Liver (tissue), 7 donors: ENCODE measurements at regions not wholly inside any gene's neighbourhood (a gene's known extent, or its start where the extent isn't known, plus 50 kb on each side); places are given as distances from the start of the nearest gene placed in this dataset.
"Not testable (repeated sequence)": the region's sequence is repeated elsewhere in the genome, so short reads cannot be mapped to it uniquely, and the experiment has no call there.

Experiments used
- DNase-seq: peaks from one replicate; pipeline ENCODE4 v3.0.0-alpha.2; 2017; ENCODE audit warnings: low spot score
- H3K27ac ChIP-seq, 2 donors: one replicate each; pipeline ENCODE4 v1.7.0; 2013; ENCODE audit warnings: inconsistent platforms in 2 of 2, low read length in 2 of 2, control low read depth in 1 of 2, low read depth in 1 of 2, mild to moderate bottlenecking in 1 of 2
- H3K27me3 ChIP-seq, 4 donors: one replicate each; pipeline versions ENCODE4 v1.6.1 to v1.7.0; 2013; ENCODE audit warnings: low read length in 3 of 4, inconsistent platforms in 1 of 4, mild to moderate bottlenecking in 1 of 4, moderate library complexity in 1 of 4; ENCODE audit not compliant: control insufficient read depth in 4 of 4, insufficient read depth in 4 of 4
- H3K36me3 ChIP-seq, 4 donors: one replicate each; pipeline versions ENCODE4 v1.6.1 to v1.7.0; 2013; ENCODE audit warnings: low read length in 3 of 4, mild to moderate bottlenecking in 3 of 4, low read depth in 1 of 4, moderate library complexity in 1 of 4; ENCODE audit not compliant: control insufficient read depth in 4 of 4, insufficient read depth in 3 of 4
- H3K4me1 ChIP-seq, 4 donors: one replicate each; pipeline versions ENCODE4 v1.6.1 to v1.7.0; 2013; ENCODE audit warnings: low read length in 3 of 4, mild to moderate bottlenecking in 3 of 4, moderate library complexity in 1 of 4; ENCODE audit not compliant: control insufficient read depth in 4 of 4, insufficient read depth in 4 of 4
- H3K4me3 ChIP-seq, 3 donors: one replicate each; pipeline versions ENCODE4 v1.6.1 to v1.7.0; 2013; ENCODE audit warnings: low read length in 3 of 3, control low read depth in 1 of 3, low read depth in 1 of 3, mild to moderate bottlenecking in 1 of 3
- H3K9ac ChIP-seq, 2 donors: one replicate each; pipeline ENCODE4 v1.7.0; 2013; ENCODE audit warnings: low read length in 2 of 2, mild to moderate bottlenecking in 2 of 2, moderate library complexity in 2 of 2, control low read depth in 1 of 2, low read depth in 1 of 2
- H3K9me3 ChIP-seq, 4 donors: one replicate each; pipeline versions ENCODE4 v1.6.1 to v1.7.0; 2013; ENCODE audit warnings: low read length in 3 of 4; ENCODE audit not compliant: control insufficient read depth in 4 of 4
- HNF4A ChIP-seq, 2 donors: conservative IDR thresholded peaks; 2 replicates each; pipeline ENCODE4 v1.6.1; 2016; ENCODE audit warnings: antibody characterized with exemption in 2 of 2, mild to moderate bottlenecking in 2 of 2
- REST ChIP-seq: IDR thresholded peaks from 2 replicates; pipeline ENCODE4 v1.6.1; 2016; ENCODE audit warnings: antibody characterized with exemption, mild to moderate bottlenecking
- SP1 ChIP-seq: IDR thresholded peaks from 2 replicates; pipeline ENCODE4 v1.6.1; 2018; ENCODE audit warnings: antibody characterized with exemption, mild to moderate bottlenecking
- WGBS: extraction: QIAGEN DNeasy Blood & Tissue Kit; methylation state at CpG from one replicate; pipeline ENCODE4 v1.1.7; 2013; 5-methylcytosine and 5-hydroxymethylcytosine counted together
- TF ChIP-seq, protein P1 (sequence below): IDR thresholded peaks from 2 replicates; pipeline ENCODE4 v1.6.1; 2016; ENCODE audit warnings: antibody characterized with exemption
- donor health status: healthy.
- donor health status: healthy.
- donor health status: healthy.
- donor health status: healthy.

DNA sequence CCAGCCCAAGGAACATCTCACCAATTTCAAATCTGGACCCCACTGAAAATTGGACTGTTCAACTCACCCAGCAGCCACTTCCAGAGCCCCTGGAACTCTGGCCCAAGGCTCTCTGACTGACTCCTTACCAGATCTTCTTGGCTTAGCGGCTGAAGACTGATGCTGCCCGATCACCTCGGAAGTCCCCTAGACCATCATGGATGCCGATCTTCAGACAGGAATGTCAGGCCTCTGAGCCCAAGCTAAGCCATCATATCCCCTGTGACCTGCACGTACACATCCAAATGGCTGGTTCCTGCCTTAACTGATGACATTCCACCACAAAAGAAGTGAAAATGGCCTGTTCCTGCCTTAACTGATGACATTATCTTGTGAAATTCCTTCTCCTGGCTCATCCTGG, 56.0 kb upstream of the RBM19 start:
- H3K27me3 ChIP-seq, H3K4me1 ChIP-seq, DNase-seq, H3K36me3 ChIP-seq, H3K27ac ChIP-seq, H3K9me3 ChIP-seq, H3K4me3 ChIP-seq, H3K9ac ChIP-seq: not testable (repeated sequence)
- 84% methylated on average over 5 of the region's 5 CpGs for WGBS

DNA sequence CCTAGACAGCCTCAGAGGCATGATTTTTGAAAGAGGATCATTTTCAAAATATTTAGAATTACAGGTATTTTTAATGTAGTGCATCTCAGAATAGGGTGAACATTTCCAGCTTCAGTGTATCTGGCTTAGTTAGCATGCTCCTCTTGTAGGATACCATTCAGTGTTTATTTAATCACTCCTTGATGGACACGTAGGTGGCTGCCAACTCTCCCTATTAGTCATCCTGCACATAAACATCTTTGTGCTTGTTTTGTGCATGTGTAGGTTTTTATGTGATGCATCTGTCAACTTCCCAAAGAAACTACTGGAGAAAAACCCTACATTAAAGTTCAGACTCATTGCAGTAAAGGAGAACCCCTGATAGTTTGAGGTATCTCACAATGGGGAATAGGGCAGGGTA, 52.5 kb upstream of the RBM19 start:
- TF ChIP-seq, protein P1, sequence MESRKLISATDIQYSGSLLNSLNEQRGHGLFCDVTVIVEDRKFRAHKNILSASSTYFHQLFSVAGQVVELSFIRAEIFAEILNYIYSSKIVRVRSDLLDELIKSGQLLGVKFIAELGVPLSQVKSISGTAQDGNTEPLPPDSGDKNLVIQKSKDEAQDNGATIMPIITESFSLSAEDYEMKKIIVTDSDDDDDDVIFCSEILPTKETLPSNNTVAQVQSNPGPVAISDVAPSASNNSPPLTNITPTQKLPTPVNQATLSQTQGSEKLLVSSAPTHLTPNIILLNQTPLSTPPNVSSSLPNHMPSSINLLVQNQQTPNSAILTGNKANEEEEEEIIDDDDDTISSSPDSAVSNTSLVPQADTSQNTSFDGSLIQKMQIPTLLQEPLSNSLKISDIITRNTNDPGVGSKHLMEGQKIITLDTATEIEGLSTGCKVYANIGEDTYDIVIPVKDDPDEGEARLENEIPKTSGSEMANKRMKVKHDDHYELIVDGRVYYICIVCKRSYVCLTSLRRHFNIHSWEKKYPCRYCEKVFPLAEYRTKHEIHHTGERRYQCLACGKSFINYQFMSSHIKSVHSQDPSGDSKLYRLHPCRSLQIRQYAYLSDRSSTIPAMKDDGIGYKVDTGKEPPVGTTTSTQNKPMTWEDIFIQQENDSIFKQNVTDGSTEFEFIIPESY, result no peak
- TF ChIP-seq SP1, result no peak
- no peak for TF ChIP-seq HNF4A (conservative IDR thresholded peaks at IDR 0.05)
- no peak for TF ChIP-seq REST
- H3K36me3 ChIP-seq, result no peaks in the 10 kb centered on the region
- 27% methylated on average over 1 of the region's 1 CpG for WGBS
- DNase-seq, result no peak
- H3K9me3 ChIP-seq, result no peaks in the 10 kb centered on the region
- H3K27ac ChIP-seq, result no peak overlapping the region
- H3K9ac ChIP-seq, result no peak overlapping the region
- no peaks in the 10 kb centered on the region for H3K27me3 ChIP-seq
- H3K4me1 ChIP-seq, result no peaks in the 10 kb centered on the region
- H3K4me3 ChIP-seq, result no peak overlapping the region
